ENCODE measurements at regions not wholly inside any gene's neighbourhood (a gene's known extent, or its start where the extent isn't known, plus 50 kb on each side); places are given as distances from the start of the nearest gene placed in this dataset.

DNA sequence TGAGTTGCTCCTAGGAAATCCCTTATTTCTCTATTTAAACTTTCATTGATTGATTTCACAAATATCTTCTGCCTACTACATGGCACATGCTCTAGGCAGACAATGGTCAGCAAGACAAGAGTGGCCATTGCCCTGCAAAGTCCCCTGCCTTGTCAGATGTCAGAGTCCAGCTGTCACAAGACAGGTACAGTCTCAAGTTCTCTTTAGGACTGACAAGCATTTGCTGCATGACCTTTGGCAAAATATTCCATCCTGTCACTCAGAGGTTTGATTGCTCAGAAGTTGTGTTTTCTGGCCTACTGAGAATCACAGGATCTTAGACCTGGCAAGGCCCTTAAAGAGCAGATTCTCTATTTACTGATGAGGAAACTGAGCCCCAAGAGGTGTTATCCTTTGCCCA is 322.3 kb upstream of the NFE2L3 start:
- Histone ChIP-seq H3K27me3 (ENCODE audit: low read depth) (no peaks in the 10 kb centered on the region), H3K36me3 (no peaks in the 10 kb centered on the region), H3K27ac (no peak overlapping the region), H3K4me1 (no peaks in the 10 kb centered on the region), H3K9me3 (no peaks in the 10 kb centered on the region), H3K4me3 (no peak overlapping the region)
- intact Hi-C loops (cut with DNase I) = no loop called here
- TF ChIP-seq, protein P1, sequence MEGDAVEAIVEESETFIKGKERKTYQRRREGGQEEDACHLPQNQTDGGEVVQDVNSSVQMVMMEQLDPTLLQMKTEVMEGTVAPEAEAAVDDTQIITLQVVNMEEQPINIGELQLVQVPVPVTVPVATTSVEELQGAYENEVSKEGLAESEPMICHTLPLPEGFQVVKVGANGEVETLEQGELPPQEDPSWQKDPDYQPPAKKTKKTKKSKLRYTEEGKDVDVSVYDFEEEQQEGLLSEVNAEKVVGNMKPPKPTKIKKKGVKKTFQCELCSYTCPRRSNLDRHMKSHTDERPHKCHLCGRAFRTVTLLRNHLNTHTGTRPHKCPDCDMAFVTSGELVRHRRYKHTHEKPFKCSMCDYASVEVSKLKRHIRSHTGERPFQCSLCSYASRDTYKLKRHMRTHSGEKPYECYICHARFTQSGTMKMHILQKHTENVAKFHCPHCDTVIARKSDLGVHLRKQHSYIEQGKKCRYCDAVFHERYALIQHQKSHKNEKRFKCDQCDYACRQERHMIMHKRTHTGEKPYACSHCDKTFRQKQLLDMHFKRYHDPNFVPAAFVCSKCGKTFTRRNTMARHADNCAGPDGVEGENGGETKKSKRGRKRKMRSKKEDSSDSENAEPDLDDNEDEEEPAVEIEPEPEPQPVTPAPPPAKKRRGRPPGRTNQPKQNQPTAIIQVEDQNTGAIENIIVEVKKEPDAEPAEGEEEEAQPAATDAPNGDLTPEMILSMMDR (IDR thresholded peaks at IDR 0.05) = no peak
- DNase-seq = no peak
- ATAC-seq = no peak

DNA sequence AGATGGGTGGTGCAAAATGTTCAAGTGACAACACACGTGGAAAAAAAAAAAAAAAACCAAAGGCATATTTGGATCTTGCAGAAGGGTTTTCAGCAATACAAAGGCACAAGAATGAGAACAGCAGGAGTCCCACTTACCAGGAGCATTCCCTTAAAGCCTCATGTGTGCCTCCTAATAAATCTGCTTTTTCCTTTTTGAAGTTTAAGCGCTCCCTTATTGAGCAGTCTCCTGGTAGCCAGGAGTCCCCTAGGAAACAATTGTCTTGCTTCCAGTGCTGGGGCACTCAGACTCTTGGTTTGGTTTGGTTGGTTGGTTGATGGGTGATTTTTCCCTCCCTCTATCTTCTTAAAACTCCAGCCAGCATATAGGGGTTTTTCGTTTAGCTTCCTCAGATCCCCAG is 321.8 kb upstream of the NFE2L3 start:
- Histone ChIP-seq H3K27me3 (ENCODE audit: low read depth) (no peaks in the 10 kb centered on the region), H3K27ac (no peak overlapping the region), H3K4me3 (no peak overlapping the region), H3K36me3 (no peaks in the 10 kb centered on the region), H3K9me3 (no peaks in the 10 kb centered on the region), H3K4me1 (no peaks in the 10 kb centered on the region)
- intact Hi-C loops (cut with DNase I) = no loop called here
- no peak for ATAC-seq
- no peak for DNase-seq
- TF ChIP-seq, protein P1 (IDR thresholded peaks at IDR 0.05) = no peak

DNA sequence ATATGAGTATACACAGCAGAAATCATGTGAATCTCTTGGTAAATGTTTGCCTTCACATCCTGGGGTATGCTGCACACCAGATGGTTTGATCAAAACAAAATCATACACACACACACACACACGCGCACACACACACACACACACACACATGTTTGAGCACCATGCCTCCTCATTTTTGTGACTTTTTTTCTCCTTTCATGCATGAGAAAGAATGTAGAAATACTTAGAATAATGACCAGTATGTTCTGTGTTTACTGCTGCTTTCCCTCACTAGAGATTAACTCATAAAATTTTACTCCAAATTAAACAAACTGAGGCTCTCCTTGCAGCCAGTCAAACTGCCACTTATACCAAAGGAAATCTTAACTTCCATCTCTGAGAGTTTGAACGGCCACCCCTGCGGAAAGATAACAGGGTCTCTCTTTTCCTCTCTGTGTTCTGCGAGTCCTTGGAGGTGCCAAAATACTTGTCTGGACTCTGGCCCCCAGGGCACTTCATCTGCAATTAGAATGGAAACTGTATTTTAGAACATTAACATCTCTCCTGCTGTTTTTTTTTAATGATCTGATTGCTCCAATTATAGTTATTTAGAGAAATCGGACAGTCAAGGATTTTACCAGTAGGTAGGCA is 320.8 kb upstream of the NFE2L3 start:
- Histone ChIP-seq H3K27me3 (ENCODE audit: low read depth) (no peaks in the 10 kb centered on the region), H3K36me3 (no peaks in the 10 kb centered on the region), H3K4me3 (no peak overlapping the region), H3K9me3 (no peaks in the 10 kb centered on the region), H3K27ac (no peak overlapping the region), H3K4me1 (no peaks in the 10 kb centered on the region)
- no peak for ATAC-seq
- no peak for DNase-seq
- intact Hi-C loops (cut with DNase I) = no loop called here
- TF ChIP-seq, protein P1 (IDR thresholded peaks at IDR 0.05) = no peak

DNA sequence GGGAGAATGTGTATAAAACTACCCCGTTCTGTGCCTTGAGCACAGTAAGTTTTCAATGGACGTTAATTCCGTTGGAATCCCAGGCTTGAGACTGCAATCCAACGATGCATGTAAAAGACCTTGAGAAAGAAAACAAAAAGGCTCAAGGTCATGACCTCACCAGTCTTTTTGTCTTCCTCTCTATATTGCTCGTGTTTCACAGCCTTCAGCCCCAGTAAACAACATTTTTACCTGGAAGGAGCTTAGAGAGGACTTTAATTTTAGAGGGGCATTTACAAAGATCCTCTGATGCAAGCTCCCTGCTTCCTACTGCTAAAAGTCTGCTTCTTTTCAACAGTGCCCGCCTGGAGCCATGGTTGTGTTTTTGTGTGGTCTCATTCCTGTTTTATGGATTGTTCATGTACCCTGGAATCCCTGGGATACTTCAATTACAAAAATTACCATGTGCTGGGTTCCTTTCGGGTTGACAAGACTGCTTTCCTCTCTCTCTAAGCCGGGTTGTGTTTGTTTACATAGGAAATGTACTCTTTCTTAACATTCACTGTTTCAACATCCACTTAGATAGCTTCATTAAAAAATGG is 320.1 kb upstream of the NFE2L3 start:
- H3K36me3 ChIP-seq = no peaks in the 10 kb centered on the region
- intact Hi-C loops (cut with DNase I) = no loop called here
- ATAC-seq (no peak), DNase-seq (no peak)
- no peak overlapping the region for H3K4me3 ChIP-seq
- TF ChIP-seq, protein P1 (IDR thresholded peaks at IDR 0.05) = no peak
- H3K4me1 ChIP-seq = no peaks in the 10 kb centered on the region
- H3K27ac ChIP-seq = no peak overlapping the region
- no peaks in the 10 kb centered on the region for H3K9me3 ChIP-seq
- H3K27me3 ChIP-seq (ENCODE audit: low read depth) = no peaks in the 10 kb centered on the region

DNA sequence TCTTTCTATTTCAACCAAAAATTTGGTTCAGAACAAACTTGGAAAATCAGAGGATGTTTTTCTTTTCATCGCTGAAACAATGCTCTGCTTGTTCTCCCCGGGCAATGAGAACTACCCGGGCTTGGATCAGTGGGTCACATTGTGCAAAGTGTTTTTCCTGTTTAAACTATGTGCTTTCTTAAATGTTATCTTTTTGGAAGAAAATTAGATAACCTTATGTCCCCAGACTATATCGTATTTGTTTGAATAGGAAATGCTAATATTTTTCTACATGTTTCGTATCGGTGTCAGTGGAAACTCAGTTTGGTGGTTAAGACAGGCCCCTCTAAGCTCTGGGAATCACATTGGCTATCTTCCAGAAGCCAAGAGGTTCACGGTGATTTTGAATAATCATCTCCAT is 319.5 kb upstream of the NFE2L3 start:
- Histone ChIP-seq H3K27me3 (ENCODE audit: low read depth) (no peaks in the 10 kb centered on the region), H3K27ac (no peak overlapping the region), H3K9me3 (no peaks in the 10 kb centered on the region), H3K4me1 (no peaks in the 10 kb centered on the region), H3K4me3 (no peak overlapping the region), H3K36me3 (no peaks in the 10 kb centered on the region)
- DNase-seq (no peak), ATAC-seq (no peak)
- intact Hi-C loops (cut with DNase I) = no loop called here
- TF ChIP-seq, protein P1 (IDR thresholded peaks at IDR 0.05) = no peak

Measured in lower lobe of right lung (tissue), 2 donors.